Testis (tissue), 2 donors: ENCODE measurements at regions not wholly inside any gene's neighbourhood (a gene's known extent, or its start where the extent isn't known, plus 50 kb on each side); places are given as distances from the start of the nearest gene placed in this dataset.

Source experiments
- DNase-seq: peaks from one replicate; pipeline ENCODE4 v3.0.0-alpha.2; 2019
- H3K27ac ChIP-seq, 2 donors: fragments of 200-600 bp; sonication (generic); one replicate each; pipeline ENCODE4 v1.5.1; 2019
- H3K27me3 ChIP-seq: fragments of 200-600 bp; sonication (generic); one replicate; pipeline ENCODE4 v1.5.1; 2019
- H3K36me3 ChIP-seq: fragments of 200-600 bp; sonication (generic); one replicate; pipeline ENCODE4 v1.5.1; 2017; ENCODE audit warnings: low read depth; ENCODE audit errors: missing control alignments
- H3K4me1 ChIP-seq: fragments of 200-600 bp; sonication (generic); one replicate; pipeline ENCODE4 v1.5.1; 2019
- H3K4me3 ChIP-seq, 2 donors: fragments of 200-600 bp; sonication (generic); one replicate each; pipeline ENCODE4 v1.5.1; 2017 to 2019
- H3K9me3 ChIP-seq: fragments of 200-600 bp; sonication (generic); one replicate; pipeline ENCODE4 v1.5.1; 2017
- POLR2A ChIP-seq: fragments of 450-650 bp; IDR thresholded peaks from one replicate; pipeline ENCODE4 v1.6.1; 2017; ENCODE audit warnings: antibody characterized with exemption, mild to moderate bottlenecking, moderate library complexity
- WGBS, 2 donors: methylation state at CpG; one replicate each; pipeline ENCODE4 v1.1.5; 2018; 5-methylcytosine and 5-hydroxymethylcytosine counted together
- intact Hi-C: fragments of 100-400 bp; cut with DNase I; formaldehyde crosslinking; loops from one replicate; pipeline ENCODE4 v1.15.1; 2023; ENCODE audit warnings: low total_unique reads
- TF ChIP-seq, protein P1 (sequence below), 3 experiments: fragments of 450-650 bp in 2 of 3; fragments of 200-600 bp in 1 of 3; sonication (generic) in 1 of 3; IDR thresholded peaks; one replicate each; pipeline ENCODE4 v1.5.1; 2016 to 2019; ENCODE audit warnings: antibody characterized with exemption in 3 of 3, mild to moderate bottlenecking in 2 of 3, moderate library complexity in 1 of 3

GRCh38 chr12:67774983-67775587, 126.5 kb downstream of the DYRK2 start:
- no peaks in the 10 kb centered on the region for H3K36me3 ChIP-seq
- no peaks in the 10 kb centered on the region for H3K9me3 ChIP-seq
- no peak overlapping the region for H3K27ac ChIP-seq
- peaks cover 7% of the 10 kb centered on the region for H3K4me1 ChIP-seq
- TF ChIP-seq, protein P1, sequence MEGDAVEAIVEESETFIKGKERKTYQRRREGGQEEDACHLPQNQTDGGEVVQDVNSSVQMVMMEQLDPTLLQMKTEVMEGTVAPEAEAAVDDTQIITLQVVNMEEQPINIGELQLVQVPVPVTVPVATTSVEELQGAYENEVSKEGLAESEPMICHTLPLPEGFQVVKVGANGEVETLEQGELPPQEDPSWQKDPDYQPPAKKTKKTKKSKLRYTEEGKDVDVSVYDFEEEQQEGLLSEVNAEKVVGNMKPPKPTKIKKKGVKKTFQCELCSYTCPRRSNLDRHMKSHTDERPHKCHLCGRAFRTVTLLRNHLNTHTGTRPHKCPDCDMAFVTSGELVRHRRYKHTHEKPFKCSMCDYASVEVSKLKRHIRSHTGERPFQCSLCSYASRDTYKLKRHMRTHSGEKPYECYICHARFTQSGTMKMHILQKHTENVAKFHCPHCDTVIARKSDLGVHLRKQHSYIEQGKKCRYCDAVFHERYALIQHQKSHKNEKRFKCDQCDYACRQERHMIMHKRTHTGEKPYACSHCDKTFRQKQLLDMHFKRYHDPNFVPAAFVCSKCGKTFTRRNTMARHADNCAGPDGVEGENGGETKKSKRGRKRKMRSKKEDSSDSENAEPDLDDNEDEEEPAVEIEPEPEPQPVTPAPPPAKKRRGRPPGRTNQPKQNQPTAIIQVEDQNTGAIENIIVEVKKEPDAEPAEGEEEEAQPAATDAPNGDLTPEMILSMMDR (IDR thresholded peaks at IDR 0.05), result no peak
- TF ChIP-seq POLR2A, result no peak
- intact Hi-C loops, result no loop called here
- no peaks in the 10 kb centered on the region for H3K27me3 ChIP-seq
- DNase-seq, result no peak
- H3K4me3 ChIP-seq, result no peak overlapping the region
- WGBS, 2 donors, result 85 to 91% methylated on average over 4 of the region's 4 CpGs

DNA sequence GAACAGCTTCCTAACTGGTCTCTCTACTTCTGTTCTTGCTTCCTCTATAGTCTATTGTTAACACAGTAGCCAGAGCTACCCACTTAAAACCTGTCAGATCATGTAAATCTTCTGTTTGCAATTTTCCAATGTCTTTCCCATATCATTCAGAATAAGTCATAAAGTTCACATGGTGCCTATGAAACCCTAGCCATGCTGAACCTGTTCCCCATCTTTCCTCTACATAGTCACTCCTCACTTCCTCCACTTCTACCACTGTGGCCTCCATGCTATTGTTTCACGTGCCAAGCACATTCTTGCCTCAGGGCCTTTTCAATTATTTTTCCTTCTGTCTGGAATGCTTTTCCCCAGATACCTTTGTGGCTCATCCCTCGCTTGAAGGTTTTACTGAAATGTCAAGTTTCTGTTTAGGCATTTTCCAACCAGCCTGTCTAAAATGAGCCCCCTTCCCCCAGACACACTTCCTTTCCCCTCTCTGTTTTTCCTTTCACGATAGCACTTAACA, 132.1 kb downstream of the DYRK2 start:
- no peak overlapping the region for H3K4me3 ChIP-seq
- no peaks in the 10 kb centered on the region for H3K27me3 ChIP-seq
- TF ChIP-seq, protein P1 (IDR thresholded peaks at IDR 0.05), result no peak
- no peak for TF ChIP-seq POLR2A
- intact Hi-C loops, result no loop called here
- H3K27ac ChIP-seq, result no peak overlapping the region
- no peaks in the 10 kb centered on the region for H3K9me3 ChIP-seq
- 85 to 90% methylated on average over 3 of the region's 3 CpGs for WGBS, 2 donors
- DNase-seq, result no peak
- no peaks in the 10 kb centered on the region for H3K4me1 ChIP-seq
- H3K36me3 ChIP-seq, result no peaks in the 10 kb centered on the region

DNA sequence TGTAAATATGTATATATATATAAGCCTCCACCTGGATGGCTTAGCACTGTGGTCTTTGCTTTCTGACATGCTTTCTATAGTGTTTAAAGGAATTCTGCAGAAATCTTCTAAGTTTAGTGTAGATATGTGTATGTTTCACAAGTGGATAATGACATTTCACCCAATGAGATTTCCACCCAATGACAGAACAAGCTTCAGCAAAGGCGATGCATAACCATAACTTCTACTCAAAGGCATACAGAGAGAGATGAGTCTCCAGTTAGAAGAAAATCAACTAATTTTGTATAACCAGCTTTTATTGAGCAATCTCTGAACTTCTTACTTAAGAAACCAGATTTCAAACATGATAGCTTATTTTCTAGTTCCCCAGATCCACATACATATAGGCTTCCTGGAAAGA, 134.0 kb downstream of the DYRK2 start:
- intact Hi-C loops, result no loop called here
- TF ChIP-seq, protein P1 (IDR thresholded peaks at IDR 0.05), result no peak
- TF ChIP-seq POLR2A, result no peak
- DNase-seq, result no peak
- Histone ChIP-seq H3K9me3 (no peaks in the 10 kb centered on the region), H3K4me1 (no peaks in the 10 kb centered on the region), H3K4me3 (no peak overlapping the region), H3K36me3 (no peaks in the 10 kb centered on the region), H3K27ac (no peak overlapping the region), H3K27me3 (no peaks in the 10 kb centered on the region)
- WGBS, 2 donors, result 91 to 93% methylated on average over 1 of the region's 1 CpG

DNA sequence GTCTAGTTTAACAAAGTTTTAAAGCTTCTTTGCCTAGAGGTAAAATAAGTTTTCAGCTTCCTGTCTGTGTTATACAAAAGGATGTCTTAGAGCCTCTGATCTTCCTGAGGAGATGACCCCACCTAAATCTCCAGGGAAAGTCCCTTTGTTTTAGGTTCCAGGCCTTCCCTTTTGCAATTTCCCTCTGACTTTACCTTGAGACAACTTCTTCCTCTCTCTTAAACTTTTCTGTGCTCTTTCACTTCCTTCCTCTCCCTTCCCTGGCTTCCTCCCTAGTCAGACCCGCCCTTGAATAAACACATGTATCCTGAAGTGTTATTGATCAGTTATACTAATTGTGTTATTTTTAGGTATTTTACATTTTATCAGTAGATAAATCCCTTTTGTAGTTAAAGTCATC, 134.8 kb downstream of the DYRK2 start:
- no peaks in the 10 kb centered on the region for H3K9me3 ChIP-seq
- H3K27me3 ChIP-seq, result no peaks in the 10 kb centered on the region
- H3K36me3 ChIP-seq, result no peaks in the 10 kb centered on the region
- DNase-seq, result no peak
- H3K4me3 ChIP-seq, result no peak overlapping the region
- 72 to 75% methylated on average over 1 of the region's 1 CpG for WGBS, 2 donors
- intact Hi-C loops, result no loop called here
- H3K4me1 ChIP-seq, result no peaks in the 10 kb centered on the region
- TF ChIP-seq, protein P1 (IDR thresholded peaks at IDR 0.05), result no peak
- TF ChIP-seq POLR2A, result no peak
- H3K27ac ChIP-seq, result no peak overlapping the region

GRCh38 chr12:67784831-67785230, 136.3 kb downstream of the DYRK2 start:
- Histone ChIP-seq H3K27me3 (no peaks in the 10 kb centered on the region), H3K9me3 (no peaks in the 10 kb centered on the region), H3K4me1 (no peaks in the 10 kb centered on the region), H3K36me3 (no peaks in the 10 kb centered on the region), H3K4me3 (no peak overlapping the region), H3K27ac (no peak overlapping the region)
- no peak for TF ChIP-seq POLR2A
- TF ChIP-seq, protein P1 (IDR thresholded peaks at IDR 0.05), result no peak
- intact Hi-C loops, result no loop called here
- DNase-seq, result no peak
- WGBS, 2 donors, result 79 to 91% methylated on average over 3 of the region's 3 CpGs
